OCI-LY3 (cell line): ENCODE measurements at regions not wholly inside any gene's neighbourhood (a gene's known extent, or its start where the extent isn't known, plus 50 kb on each side); places are given as distances from the start of the nearest gene placed in this dataset.

Experiments
- H2AFZ ChIP-seq: fragments of 200-600, 300-600 bp; shearing (Covaris generic); 2 replicates; pipeline ENCODE4 v1.6.0; 2014; ENCODE audit warnings: antibody characterized with exemption, low read depth, low read length
- H3K27ac ChIP-seq: fragments of 200-600, 300-600 bp; sonication (generic); 2 replicates; pipeline ENCODE4 v1.5.1; 2014; ENCODE audit warnings: mild to moderate bottlenecking, low read length, moderate library complexity, mixed read lengths
- H3K27me3 ChIP-seq: fragments of 200-600, 300-600 bp; sonication (generic); 2 replicates; pipeline ENCODE4 v1.6.1; 2014; ENCODE audit warnings: low read depth, low read length, mixed read lengths
- H3K36me3 ChIP-seq: fragments of 200-600, 300-600 bp; sonication (generic); replicated peaks from 2 replicates; pipeline ENCODE3; 2014; ENCODE audit warnings: low read depth, low read length, mixed read lengths
- H3K4me1 ChIP-seq: fragments of 300-600, 200-600 bp; sonication (generic); 2 replicates; pipeline ENCODE4 v1.6.1; 2014; ENCODE audit warnings: low read length, mixed read lengths
- H3K4me2 ChIP-seq: fragments of 200-600, 300-600 bp; sonication (generic); 2 replicates; pipeline ENCODE4 v1.6.1; 2014; ENCODE audit warnings: low read length, mixed read lengths
- H3K4me3 ChIP-seq: fragments of 300-600, 200-600 bp; sonication (generic); 2 replicates; pipeline ENCODE4 v1.5.1; 2014; ENCODE audit warnings: antibody characterized with exemption, mild to moderate bottlenecking, low read length, moderate library complexity
- H3K79me2 ChIP-seq: fragments of 300-600, 200-600 bp; shearing (Covaris generic); 2 replicates; pipeline ENCODE4 v1.6.1; 2014; ENCODE audit warnings: mild to moderate bottlenecking, low read length, mixed read lengths
- H3K9ac ChIP-seq: fragments of 300-600, 200-600 bp; shearing (Covaris generic); 2 replicates; pipeline ENCODE4 v1.6.0; 2014; ENCODE audit warnings: mild to moderate bottlenecking, low read length, moderate library complexity
- H3K9me3 ChIP-seq: fragments of 200-600, 300-600 bp; shearing (Covaris generic); 2 replicates; pipeline ENCODE4 v1.6.1; 2014; ENCODE audit warnings: low read length, mixed read lengths; ENCODE audit not compliant: insufficient read depth
- H4K20me1 ChIP-seq: fragments of 200-600, 300-600 bp; sonication (generic); 2 replicates; pipeline ENCODE4 v1.6.1; 2016; ENCODE audit warnings: low read length, mixed read lengths; ENCODE audit not compliant: insufficient read depth
- EZH2phosphoT487 ChIP-seq: fragments of 200-600 bp; shearing (Covaris generic); IDR thresholded peaks from 2 replicates; pipeline ENCODE4 v1.6.1; 2018; ENCODE audit warnings: antibody characterized with exemption, mixed run types, low read depth
- TF ChIP-seq, protein P1 (sequence below): fragments of 200-600, 300-600 bp; sonication (generic); IDR thresholded peaks from 2 replicates; pipeline ENCODE4 v1.5.1; 2014; ENCODE audit warnings: antibody characterized with exemption, low read length, low read depth

DNA sequence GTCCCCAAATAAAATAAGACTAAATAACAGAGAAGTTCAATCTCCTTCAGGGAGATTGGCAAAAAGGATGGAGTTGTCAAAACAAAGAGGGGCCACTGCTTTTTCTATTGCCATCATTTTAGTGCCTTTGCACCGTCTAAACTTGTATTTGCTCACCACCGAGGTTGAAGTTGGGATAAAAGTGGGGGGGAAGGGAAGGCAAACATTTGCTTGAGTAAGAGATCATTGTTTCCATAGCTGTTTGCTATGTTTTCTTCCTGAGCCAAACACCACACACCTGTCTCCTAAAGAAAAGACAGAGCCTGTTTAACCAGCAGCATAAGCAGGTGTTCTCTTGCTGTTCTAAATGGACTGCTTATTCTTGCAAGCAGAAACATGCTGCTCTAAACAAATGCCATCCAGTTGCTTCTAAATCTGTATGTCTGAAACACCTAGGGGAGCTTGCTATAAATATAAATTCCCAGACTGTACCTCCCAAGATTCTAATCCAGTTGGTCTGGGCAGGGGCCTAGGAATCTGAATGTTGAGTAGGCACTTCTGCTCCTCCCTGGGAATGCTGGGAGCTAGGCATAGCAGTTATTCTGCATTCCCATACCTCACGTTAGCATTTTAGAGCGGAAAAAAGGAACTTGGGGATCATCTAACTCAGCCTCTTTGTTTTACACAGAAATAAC lies 179.4 kb upstream of the ARL4C start:
- no peaks in the 10 kb centered on the region for H3K4me1 ChIP-seq
- no peak overlapping the region for H3K27ac ChIP-seq
- no peaks in the 10 kb centered on the region for H4K20me1 ChIP-seq
- H3K9me3 ChIP-seq: no peaks in the 10 kb centered on the region
- H3K4me2 ChIP-seq: no peak overlapping the region
- H2AFZ ChIP-seq: no peak overlapping the region
- H3K79me2 ChIP-seq: no peaks in the 10 kb centered on the region
- H3K4me3 ChIP-seq: no peak overlapping the region
- H3K36me3 ChIP-seq: no peaks in the 10 kb centered on the region
- no peak for TF ChIP-seq EZH2phosphoT487
- TF ChIP-seq, protein P1, sequence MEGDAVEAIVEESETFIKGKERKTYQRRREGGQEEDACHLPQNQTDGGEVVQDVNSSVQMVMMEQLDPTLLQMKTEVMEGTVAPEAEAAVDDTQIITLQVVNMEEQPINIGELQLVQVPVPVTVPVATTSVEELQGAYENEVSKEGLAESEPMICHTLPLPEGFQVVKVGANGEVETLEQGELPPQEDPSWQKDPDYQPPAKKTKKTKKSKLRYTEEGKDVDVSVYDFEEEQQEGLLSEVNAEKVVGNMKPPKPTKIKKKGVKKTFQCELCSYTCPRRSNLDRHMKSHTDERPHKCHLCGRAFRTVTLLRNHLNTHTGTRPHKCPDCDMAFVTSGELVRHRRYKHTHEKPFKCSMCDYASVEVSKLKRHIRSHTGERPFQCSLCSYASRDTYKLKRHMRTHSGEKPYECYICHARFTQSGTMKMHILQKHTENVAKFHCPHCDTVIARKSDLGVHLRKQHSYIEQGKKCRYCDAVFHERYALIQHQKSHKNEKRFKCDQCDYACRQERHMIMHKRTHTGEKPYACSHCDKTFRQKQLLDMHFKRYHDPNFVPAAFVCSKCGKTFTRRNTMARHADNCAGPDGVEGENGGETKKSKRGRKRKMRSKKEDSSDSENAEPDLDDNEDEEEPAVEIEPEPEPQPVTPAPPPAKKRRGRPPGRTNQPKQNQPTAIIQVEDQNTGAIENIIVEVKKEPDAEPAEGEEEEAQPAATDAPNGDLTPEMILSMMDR: no peak
- H3K9ac ChIP-seq: no peak overlapping the region
- no peaks in the 10 kb centered on the region for H3K27me3 ChIP-seq

DNA sequence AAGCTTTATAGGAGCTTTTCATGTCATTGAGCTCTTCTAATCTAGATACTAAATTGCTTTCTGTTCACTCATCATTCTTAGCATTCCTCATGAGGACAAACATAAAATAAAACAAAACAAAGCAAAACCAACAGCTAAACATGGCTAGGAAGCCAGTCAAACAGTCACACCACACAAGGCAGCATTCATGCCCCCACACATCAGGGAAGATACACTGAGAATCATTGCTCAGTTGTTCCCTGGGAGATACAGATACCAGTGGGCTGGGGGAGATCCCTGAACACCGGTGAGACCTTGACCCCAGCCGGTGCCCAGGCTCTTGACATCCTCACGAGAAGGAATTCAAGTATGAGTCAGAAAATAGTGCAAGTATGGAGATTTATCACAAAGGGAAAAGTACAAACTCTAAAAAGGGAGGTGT lies 177.9 kb upstream of the ARL4C start:
- H2AFZ ChIP-seq: no peak overlapping the region
- no peaks in the 10 kb centered on the region for H3K27me3 ChIP-seq
- TF ChIP-seq, protein P1: no peak
- TF ChIP-seq EZH2phosphoT487: no peak
- H3K9me3 ChIP-seq: no peaks in the 10 kb centered on the region
- H3K4me2 ChIP-seq: no peak overlapping the region
- H3K4me1 ChIP-seq: no peaks in the 10 kb centered on the region
- H3K79me2 ChIP-seq: no peaks in the 10 kb centered on the region
- H3K27ac ChIP-seq: no peak overlapping the region
- H3K4me3 ChIP-seq: no peak overlapping the region
- H3K36me3 ChIP-seq: no peaks in the 10 kb centered on the region
- no peak overlapping the region for H3K9ac ChIP-seq
- H4K20me1 ChIP-seq: no peaks in the 10 kb centered on the region

GRCh38 chr2:234673961-234674759 lies 177.3 kb upstream of the ARL4C start:
- Histone ChIP-seq H3K27ac (no peak overlapping the region), H3K79me2 (no peaks in the 10 kb centered on the region), H3K36me3 (no peaks in the 10 kb centered on the region), H3K9me3 (no peaks in the 10 kb centered on the region), H3K4me1 (no peaks in the 10 kb centered on the region), H2AFZ (no peak overlapping the region), H3K9ac (no peak overlapping the region), H3K4me3 (no peak overlapping the region), H3K4me2 (no peak overlapping the region), H4K20me1 (no peaks in the 10 kb centered on the region), H3K27me3 (no peaks in the 10 kb centered on the region)
- TF ChIP-seq EZH2phosphoT487: no peak
- TF ChIP-seq, protein P1: no peak

DNA sequence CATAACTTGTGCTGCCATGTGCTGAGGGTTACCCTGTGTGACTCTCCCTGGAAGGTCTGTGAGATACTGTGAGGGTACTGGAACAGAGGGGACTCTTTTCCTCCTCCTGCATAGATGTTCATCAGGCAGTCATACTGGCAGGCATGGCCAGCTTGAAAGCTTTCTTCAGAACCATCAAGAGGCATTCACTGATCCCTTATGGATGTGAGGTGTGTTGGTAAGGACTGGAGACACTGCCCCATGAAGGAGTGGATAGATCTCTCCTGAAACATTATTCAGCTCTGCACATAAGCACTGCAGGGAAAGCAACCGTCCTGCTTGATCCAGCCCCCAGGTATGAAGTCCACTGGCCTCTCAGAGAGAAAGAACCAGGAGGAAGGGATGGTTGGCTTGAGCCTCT lies 176.6 kb upstream of the ARL4C start:
- Histone ChIP-seq H3K36me3 (no peaks in the 10 kb centered on the region), H3K27ac (no peak overlapping the region), H3K27me3 (no peaks in the 10 kb centered on the region), H3K4me2 (no peak overlapping the region), H3K9ac (no peak overlapping the region), H3K4me1 (no peaks in the 10 kb centered on the region), H3K79me2 (no peaks in the 10 kb centered on the region), H4K20me1 (no peaks in the 10 kb centered on the region), H2AFZ (no peak overlapping the region), H3K9me3 (no peaks in the 10 kb centered on the region), H3K4me3 (no peak overlapping the region)
- TF ChIP-seq, protein P1: no peak
- no peak for TF ChIP-seq EZH2phosphoT487
